HCT116 (cell line): ENCODE measurements at regions not wholly inside any gene's neighbourhood (a gene's known extent, or its start where the extent isn't known, plus 50 kb on each side); places are given as distances from the start of the nearest gene placed in this dataset.

Source experiments
- ATAC-seq: fragments of 200-7000 bp; cut with Tn5 transposase; 2 replicates; pipeline ENCODE4 v1.9.1; 2020; ENCODE audit warnings: mild to moderate bottlenecking, moderate library complexity
- BruUV-seq: library from RNA; stranded (reverse); fragments of 400-500 nt; replicated peaks from 2 replicates; lab custom pipeline; 2021; lab: Mats Ljungman, UMichigan
- CTCF ChIA-PET: fragments of 300-600 bp; sonication (Branson Sonifier 250); formaldehyde crosslinking; loops from one replicate; lab custom pipeline; 2021; ENCODE audit warnings: antibody characterized with exemption; lab: Charles Lee
- POLR2A ChIA-PET: fragments of 300-600, 350-600 bp; sonication (Branson Sonifier 250); formaldehyde crosslinking; loops from one replicate; lab custom pipeline; 2021; ENCODE audit warnings: antibody characterized with exemption; lab: Charles Lee
- RAD21 ChIA-PET, 2 experiments: fragments of 300-600 bp; sonication (Branson Sonifier 250); formaldehyde crosslinking; loops; one replicate each; lab custom pipeline; 2023; ENCODE audit warnings: low total read pairs in 2 of 2; ENCODE audit not compliant: uncharacterized antibody in 2 of 2, unreplicated experiment in 2 of 2, low non-redundant PET in 1 of 2; lab: Charles Lee
- DNase-seq: peaks from one replicate; pipeline ENCODE4 v3.0.0-alpha.2; 2010; ENCODE audit warnings: low read depth, low spot score
- H2AFZ ChIP-seq: fragments of 200-600 bp; shearing (Covaris generic), sonication (generic); 2 replicates; pipeline ENCODE4 v1.6.1; 2017; ENCODE audit warnings: low read depth, mixed run types, mixed read lengths, antibody characterized with exemption, low read length; ENCODE audit not compliant: poor library complexity, severe bottlenecking
- H3K27ac ChIP-seq: 2 replicates; pipeline ENCODE4 v1.5.1; 2012; ENCODE audit warnings: low read depth, low read length
- H3K27me3 ChIP-seq: fragments of 200-600 bp; sonication (generic); 2 replicates; pipeline ENCODE4 v1.6.1; 2016; ENCODE audit warnings: mixed run types, low read length, mixed read lengths; ENCODE audit not compliant: insufficient read depth
- H3K36me3 ChIP-seq, 2 experiments: fragments of 200-500 bp in 1 of 2; fragments of 200-600 bp in 1 of 2; sonication (Bioruptor generic) in 1 of 2; sonication (generic) in 1 of 2; 2 replicates each; pipeline versions ENCODE4 v1.5.1 to v1.6.1; 2014 to 2016; ENCODE audit warnings: low read length in 2 of 2, inconsistent platforms in 1 of 2, mixed read lengths in 1 of 2, mixed run types in 1 of 2; ENCODE audit not compliant: insufficient read depth in 2 of 2, control insufficient read depth in 1 of 2
- H3K4me1 ChIP-seq, 2 experiments: fragments of 200-600 bp in 1 of 2; sonication (generic) in 1 of 2; 2 replicates each; pipeline versions ENCODE4 v1.5.1 to v1.6.1; 2012 to 2017; ENCODE audit warnings: low read length in 2 of 2, inconsistent platforms in 1 of 2, mild to moderate bottlenecking in 1 of 2, mixed read lengths in 1 of 2, mixed run types in 1 of 2, moderate library complexity in 1 of 2; ENCODE audit not compliant: insufficient read depth in 2 of 2, control insufficient read depth in 1 of 2
- H3K4me2 ChIP-seq: fragments of 200-600 bp; sonication (generic); 2 replicates; pipeline ENCODE4 v1.6.1; 2017; ENCODE audit warnings: mixed run types, low read length, mixed read lengths
- H3K4me3 ChIP-seq, 2 experiments: fragments of 200-600 bp in 1 of 2; sonication (generic) in 1 of 2; replicated peaks in 1 of 2; 2 replicates each; pipeline ENCODE4 v1.5.1; 2011 to 2016; ENCODE audit warnings: low read length in 2 of 2, control low read depth in 1 of 2, low read depth in 1 of 2, mild to moderate bottlenecking in 1 of 2, mixed read lengths in 1 of 2, mixed run types in 1 of 2
- H3K79me2 ChIP-seq: fragments of 200-600 bp; sonication (generic); 2 replicates; pipeline ENCODE4 v1.6.1; 2017; ENCODE audit warnings: mild to moderate bottlenecking, mixed run types, low read length, moderate library complexity, mixed read lengths; ENCODE audit not compliant: insufficient read depth
- H3K9ac ChIP-seq: fragments of 200-600 bp; sonication (generic); 2 replicates; pipeline ENCODE4 v1.6.1; 2016; ENCODE audit warnings: low read length, mixed read lengths
- H3K9me2 ChIP-seq: fragments of 200-600 bp; sonication (generic), shearing (Covaris generic); 2 replicates; pipeline ENCODE4 v1.6.1; 2017; ENCODE audit warnings: mixed run types, mild to moderate bottlenecking, moderate library complexity; ENCODE audit not compliant: insufficient read depth
- H3K9me3 ChIP-seq, 2 experiments: fragments of 200-500 bp in 1 of 2; fragments of 200-600 bp in 1 of 2; sonication (Bioruptor generic) in 1 of 2; sonication (generic) in 1 of 2; 2 replicates each; pipeline ENCODE4 v1.6.1; 2014 to 2017; ENCODE audit warnings: low read length in 2 of 2, mixed read lengths in 2 of 2, inconsistent platforms in 1 of 2, low read depth in 1 of 2, mild to moderate bottlenecking in 1 of 2, mixed run types in 1 of 2, moderate library complexity in 1 of 2; ENCODE audit not compliant: control insufficient read depth in 1 of 2, insufficient read depth in 1 of 2
- H4K20me1 ChIP-seq: fragments of 200-600 bp; sonication (generic), shearing (Covaris generic); 2 replicates; pipeline ENCODE4 v1.6.1; 2017; ENCODE audit warnings: mixed run types, mild to moderate bottlenecking, moderate library complexity; ENCODE audit not compliant: insufficient read depth
- CBX3 ChIP-seq: IDR thresholded peaks from 2 replicates; pipeline ENCODE4 v1.6.1; 2012; ENCODE audit warnings: low read depth
- CEBPB ChIP-seq: IDR thresholded peaks from 2 replicates; pipeline ENCODE4 v1.6.1; 2012; ENCODE audit warnings: low read depth
- EGR1 ChIP-seq: IDR thresholded peaks from 2 replicates; pipeline ENCODE4 v1.6.1; 2012; ENCODE audit warnings: low read depth
- EZH2phosphoT487 ChIP-seq: fragments of 200-600 bp; IDR thresholded peaks from 2 replicates; pipeline ENCODE4 v1.6.1; 2018; ENCODE audit warnings: antibody characterized with exemption, borderline replicate concordance
- FOSL1 ChIP-seq: IDR thresholded peaks from 2 replicates; pipeline ENCODE4 v1.6.1; 2012; ENCODE audit warnings: low read depth
- JUND ChIP-seq: IDR thresholded peaks from 2 replicates; pipeline ENCODE4 v1.6.1; 2012
- POLR2A ChIP-seq: IDR thresholded peaks from 2 replicates; pipeline ENCODE4 v1.7.0; 2011; ENCODE audit warnings: borderline replicate concordance; ENCODE audit not compliant: insufficient read depth, insufficient read length; ENCODE audit errors: extremely low read depth
- POLR2AphosphoS5 ChIP-seq: IDR thresholded peaks from 2 replicates; pipeline ENCODE4 v1.6.1; 2011; ENCODE audit warnings: mild to moderate bottlenecking, low read depth, low read length, moderate library complexity
- SP1 ChIP-seq: IDR thresholded peaks from 2 replicates; pipeline ENCODE4 v1.6.1; 2012; ENCODE audit warnings: low read depth
- TCF7L2 ChIP-seq: IDR thresholded peaks from 2 replicates; pipeline ENCODE4 v1.7.0; 2011; ENCODE audit warnings: borderline replicate concordance, inconsistent platforms; ENCODE audit not compliant: insufficient read depth, insufficient read length; ENCODE audit errors: extremely low read depth
- intact Hi-C: fragments of 100-400 bp; cut with micrococcal nuclease; formaldehyde crosslinking; loops from 2 replicates; pipeline ENCODE4 v1.10.0; 2022

GRCh38 chrX:16526003-16526402, 124.0 kb upstream of the S100G start:
- no peaks in the 10 kb centered on the region for H3K27me3 ChIP-seq
- no peak overlapping the region for H3K4me2 ChIP-seq
- no peak overlapping the region for H3K27ac ChIP-seq
- H3K4me3 ChIP-seq = no peak overlapping the region
- no peaks in the 10 kb centered on the region for H3K9me2 ChIP-seq
- no TSS peak for BruUV-seq
- RAD21 ChIA-PET = no interaction called here
- no peaks in the 10 kb centered on the region for H3K36me3 ChIP-seq
- H3K9ac ChIP-seq = no peak overlapping the region
- TF ChIP-seq EZH2phosphoT487 = no peak
- no peak for TF ChIP-seq EGR1
- no peak for TF ChIP-seq POLR2AphosphoS5
- TF ChIP-seq SP1 = no peak
- no peak for TF ChIP-seq FOSL1
- TF ChIP-seq POLR2A = no peak
- no peak for TF ChIP-seq CEBPB
- no peak for TF ChIP-seq TCF7L2
- no peak overlapping the region for H2AFZ ChIP-seq
- ATAC-seq (no peak), DNase-seq (no peak)
- CTCF ChIA-PET = no interaction called here
- no peaks in the 10 kb centered on the region for H4K20me1 ChIP-seq
- POLR2A ChIA-PET = no interaction called here
- intact Hi-C loops = no loop called here
- H3K79me2 ChIP-seq = no peaks in the 10 kb centered on the region
- no peaks in the 10 kb centered on the region for H3K9me3 ChIP-seq
- H3K4me1 ChIP-seq = no peaks in the 10 kb centered on the region

DNA sequence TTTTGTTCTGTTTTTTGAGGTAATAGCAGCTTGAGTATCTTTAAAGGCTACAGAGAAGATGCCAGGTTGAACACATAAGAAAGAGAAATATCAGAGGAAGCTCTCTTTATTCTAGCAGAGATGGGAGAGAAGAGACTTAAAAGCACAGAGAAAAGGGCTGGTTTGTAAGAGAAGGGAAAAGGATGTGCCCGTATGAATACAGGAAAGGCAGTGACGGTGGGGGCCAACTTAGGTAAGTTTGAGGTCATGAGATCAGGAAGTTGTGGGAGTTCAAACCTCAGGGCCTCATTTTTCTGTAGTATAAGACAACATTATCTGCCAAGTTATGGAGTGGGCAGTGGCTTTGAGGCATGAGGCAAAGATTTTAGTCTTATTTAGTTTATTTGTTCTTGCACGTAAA, 121.3 kb upstream of the S100G start:
- no TSS peak for BruUV-seq
- POLR2A ChIA-PET = no interaction called here

More for the DNA sequence above, 121.3 kb upstream of the S100G start:
- Histone ChIP-seq H3K4me2 (no peak overlapping the region), H2AFZ (no peak overlapping the region), H3K9ac (no peak overlapping the region), H3K9me3 (no peaks in the 10 kb centered on the region), H3K36me3 (no peaks in the 10 kb centered on the region), H3K27me3 (no peaks in the 10 kb centered on the region), H4K20me1 (no peaks in the 10 kb centered on the region), H3K79me2 (no peaks in the 10 kb centered on the region), H3K27ac (no peak overlapping the region), H3K9me2 (no peaks in the 10 kb centered on the region), H3K4me3 (no peak overlapping the region), H3K4me1 (no peaks in the 10 kb centered on the region)
- CTCF ChIA-PET = no interaction called here
- no peak for TF ChIP-seq JUND
- no peak for TF ChIP-seq FOSL1
- no peak for TF ChIP-seq CBX3
- DNase-seq (no peak), ATAC-seq (no peak)
- RAD21 ChIA-PET = no interaction called here
- intact Hi-C loops = no loop called here
